ENCODE measurements at regions not wholly inside any gene's neighbourhood (a gene's known extent, or its start where the extent isn't known, plus 50 kb on each side); places are given as distances from the start of the nearest gene placed in this dataset.

DNA sequence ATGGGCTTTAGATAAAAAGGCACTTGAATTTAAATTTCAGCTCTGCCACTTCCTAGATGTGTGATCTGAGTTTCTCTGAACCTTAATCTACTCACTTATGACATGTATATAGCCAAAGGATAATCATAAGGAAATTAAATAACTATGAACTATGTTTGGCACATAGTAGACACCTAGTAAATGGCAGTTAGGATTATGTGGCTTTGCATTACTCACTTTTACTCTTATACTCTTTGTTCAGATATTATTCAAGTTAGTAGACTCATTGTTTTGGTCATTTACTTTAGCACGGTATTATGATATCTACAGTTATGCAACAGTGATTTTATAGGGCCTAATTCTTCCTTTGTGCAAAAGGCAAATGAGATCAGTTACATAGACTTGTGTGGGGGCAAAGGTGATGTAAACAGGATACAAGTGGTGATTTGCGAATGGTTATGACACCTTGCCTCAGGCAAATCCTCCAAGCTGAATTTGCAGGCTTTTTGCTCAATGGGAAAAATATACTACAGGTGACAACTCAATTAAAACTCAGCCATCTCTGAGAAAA, 297.2 kb upstream of the PBX1 start:
- no peak for DNase-seq (ENCODE audit: low read depth in 1 of 2, low spot score in 1 of 2)
- TF ChIP-seq, protein P1, sequence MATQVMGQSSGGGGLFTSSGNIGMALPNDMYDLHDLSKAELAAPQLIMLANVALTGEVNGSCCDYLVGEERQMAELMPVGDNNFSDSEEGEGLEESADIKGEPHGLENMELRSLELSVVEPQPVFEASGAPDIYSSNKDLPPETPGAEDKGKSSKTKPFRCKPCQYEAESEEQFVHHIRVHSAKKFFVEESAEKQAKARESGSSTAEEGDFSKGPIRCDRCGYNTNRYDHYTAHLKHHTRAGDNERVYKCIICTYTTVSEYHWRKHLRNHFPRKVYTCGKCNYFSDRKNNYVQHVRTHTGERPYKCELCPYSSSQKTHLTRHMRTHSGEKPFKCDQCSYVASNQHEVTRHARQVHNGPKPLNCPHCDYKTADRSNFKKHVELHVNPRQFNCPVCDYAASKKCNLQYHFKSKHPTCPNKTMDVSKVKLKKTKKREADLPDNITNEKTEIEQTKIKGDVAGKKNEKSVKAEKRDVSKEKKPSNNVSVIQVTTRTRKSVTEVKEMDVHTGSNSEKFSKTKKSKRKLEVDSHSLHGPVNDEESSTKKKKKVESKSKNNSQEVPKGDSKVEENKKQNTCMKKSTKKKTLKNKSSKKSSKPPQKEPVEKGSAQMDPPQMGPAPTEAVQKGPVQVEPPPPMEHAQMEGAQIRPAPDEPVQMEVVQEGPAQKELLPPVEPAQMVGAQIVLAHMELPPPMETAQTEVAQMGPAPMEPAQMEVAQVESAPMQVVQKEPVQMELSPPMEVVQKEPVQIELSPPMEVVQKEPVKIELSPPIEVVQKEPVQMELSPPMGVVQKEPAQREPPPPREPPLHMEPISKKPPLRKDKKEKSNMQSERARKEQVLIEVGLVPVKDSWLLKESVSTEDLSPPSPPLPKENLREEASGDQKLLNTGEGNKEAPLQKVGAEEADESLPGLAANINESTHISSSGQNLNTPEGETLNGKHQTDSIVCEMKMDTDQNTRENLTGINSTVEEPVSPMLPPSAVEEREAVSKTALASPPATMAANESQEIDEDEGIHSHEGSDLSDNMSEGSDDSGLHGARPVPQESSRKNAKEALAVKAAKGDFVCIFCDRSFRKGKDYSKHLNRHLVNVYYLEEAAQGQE (IDR thresholded peaks at IDR 0.05; ENCODE audit: insufficient replicate concordance, low read depth): no peak
- TF ChIP-seq POLR2AphosphoS5 (IDR thresholded peaks at IDR 0.05; ENCODE audit: low read depth) (no peak), CTCF (IDR thresholded peaks at IDR 0.05; ENCODE audit: insufficient read depth, low read length) (no peak), GABPA (IDR thresholded peaks at IDR 0.05; ENCODE audit: low read depth) (no peak), SPI1 (IDR thresholded peaks at IDR 0.05; ENCODE audit: borderline replicate concordance, low read depth) (no peak)
- Histone ChIP-seq H3K27ac (replicated peaks) (no peak overlapping the region), H3K4me3 (replicated peaks; ENCODE audit: insufficient read depth, low read length) (no peak overlapping the region), H3K27me3 (ENCODE audit: insufficient read depth, poor library complexity, severe bottlenecking) (no peaks in the 10 kb centered on the region)

DNA sequence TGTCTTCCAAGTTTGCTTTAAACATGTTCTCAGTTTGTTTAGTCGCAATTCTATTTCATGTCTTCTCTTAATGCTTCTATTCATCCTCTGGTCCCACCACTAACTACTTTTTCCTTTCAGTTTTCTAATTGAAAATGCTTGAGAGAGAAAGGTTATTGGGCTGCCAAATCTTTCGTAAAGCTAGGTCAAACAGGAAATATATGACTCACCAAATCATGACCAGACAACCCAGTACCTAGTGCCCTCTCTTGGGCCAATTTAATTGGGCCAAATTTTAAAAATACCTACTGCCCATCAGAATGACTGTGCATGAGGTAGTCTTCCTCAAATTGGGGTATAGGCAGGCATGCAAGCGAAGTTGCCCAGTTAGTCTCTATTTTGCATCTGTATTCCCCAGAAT, 295.4 kb upstream of the PBX1 start:
- Histone ChIP-seq H3K27me3 (ENCODE audit: insufficient read depth, poor library complexity, severe bottlenecking) (no peaks in the 10 kb centered on the region), H3K4me3 (replicated peaks; ENCODE audit: insufficient read depth, low read length) (no peak overlapping the region), H3K27ac (replicated peaks) (no peak overlapping the region)
- no peak for TF ChIP-seq GABPA (IDR thresholded peaks at IDR 0.05; ENCODE audit: low read depth)
- TF ChIP-seq, protein P1 (IDR thresholded peaks at IDR 0.05; ENCODE audit: insufficient replicate concordance, low read depth): no peak
- no peak for TF ChIP-seq CTCF (IDR thresholded peaks at IDR 0.05; ENCODE audit: insufficient read depth, low read length)
- no peak for DNase-seq (ENCODE audit: low read depth in 1 of 2, low spot score in 1 of 2)

DNA sequence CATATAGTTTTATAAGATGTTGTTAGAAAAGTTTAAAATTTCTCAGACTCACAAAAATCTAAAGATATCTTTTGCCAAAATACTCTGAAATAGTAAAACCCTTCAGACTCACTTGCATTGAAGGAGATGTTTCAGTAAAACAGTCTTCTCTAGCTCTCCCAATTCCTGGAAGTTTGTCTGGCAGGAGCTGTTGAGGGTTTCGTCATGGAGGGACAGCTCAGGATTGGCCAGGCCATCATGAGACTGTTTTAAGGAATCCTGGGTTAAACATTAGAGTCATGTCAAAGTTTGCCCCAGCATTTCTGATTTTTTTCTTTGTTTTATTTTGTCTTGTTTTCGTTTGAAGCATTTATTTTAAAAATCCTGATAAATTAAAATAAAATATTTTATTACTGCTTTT, 293.8 kb upstream of the PBX1 start:
- no peaks in the 10 kb centered on the region for H3K27me3 ChIP-seq (ENCODE audit: insufficient read depth, poor library complexity, severe bottlenecking)
- no peak for TF ChIP-seq CTCF (IDR thresholded peaks at IDR 0.05; ENCODE audit: insufficient read depth, low read length)
- no peak for TF ChIP-seq SPI1 (IDR thresholded peaks at IDR 0.05; ENCODE audit: borderline replicate concordance, low read depth)
- TF ChIP-seq POLR2AphosphoS5 (IDR thresholded peaks at IDR 0.05; ENCODE audit: low read depth): no peak
- TF ChIP-seq, protein P1 (IDR thresholded peaks at IDR 0.05; ENCODE audit: insufficient replicate concordance, low read depth): no peak
- no peak for TF ChIP-seq GABPA (IDR thresholded peaks at IDR 0.05; ENCODE audit: low read depth)
- no peak for DNase-seq (ENCODE audit: low read depth in 1 of 2, low spot score in 1 of 2)

More for the DNA sequence above, 293.8 kb upstream of the PBX1 start:
- Histone ChIP-seq H3K27ac (replicated peaks) (no peak overlapping the region), H3K4me3 (replicated peaks; ENCODE audit: insufficient read depth, low read length) (no peak overlapping the region)

Data from HL-60 (cell line).